HCT116 (cell line): ENCODE measurements at regions not wholly inside any gene's neighbourhood (a gene's known extent, or its start where the extent isn't known, plus 50 kb on each side); places are given as distances from the start of the nearest gene placed in this dataset.

ENCODE experiments used
- ATAC-seq: fragments of 200-7000 bp; cut with Tn5 transposase; 2 replicates; pipeline ENCODE4 v1.9.1; 2020; ENCODE audit warnings: mild to moderate bottlenecking, moderate library complexity
- BruUV-seq: library from RNA; stranded (reverse); fragments of 400-500 nt; replicated peaks from 2 replicates; lab custom pipeline; 2021; lab: Mats Ljungman, UMichigan
- CTCF ChIA-PET: fragments of 300-600 bp; sonication (Branson Sonifier 250); formaldehyde crosslinking; loops from one replicate; lab custom pipeline; 2021; ENCODE audit warnings: antibody characterized with exemption; lab: Charles Lee
- POLR2A ChIA-PET: fragments of 300-600, 350-600 bp; sonication (Branson Sonifier 250); formaldehyde crosslinking; loops from one replicate; lab custom pipeline; 2021; ENCODE audit warnings: antibody characterized with exemption; lab: Charles Lee
- RAD21 ChIA-PET, 2 experiments: fragments of 300-600 bp; sonication (Branson Sonifier 250); formaldehyde crosslinking; loops; one replicate each; lab custom pipeline; 2023; ENCODE audit warnings: low total read pairs in 2 of 2; ENCODE audit not compliant: uncharacterized antibody in 2 of 2, unreplicated experiment in 2 of 2, low non-redundant PET in 1 of 2; lab: Charles Lee
- DNase-seq: peaks from one replicate; pipeline ENCODE4 v3.0.0-alpha.2; 2010; ENCODE audit warnings: low read depth, low spot score
- H2AFZ ChIP-seq: fragments of 200-600 bp; shearing (Covaris generic), sonication (generic); 2 replicates; pipeline ENCODE4 v1.6.1; 2017; ENCODE audit warnings: low read depth, mixed run types, mixed read lengths, antibody characterized with exemption, low read length; ENCODE audit not compliant: poor library complexity, severe bottlenecking
- H3K27ac ChIP-seq: 2 replicates; pipeline ENCODE4 v1.5.1; 2012; ENCODE audit warnings: low read depth, low read length
- H3K27me3 ChIP-seq: fragments of 200-600 bp; sonication (generic); 2 replicates; pipeline ENCODE4 v1.6.1; 2016; ENCODE audit warnings: mixed run types, low read length, mixed read lengths; ENCODE audit not compliant: insufficient read depth
- H3K36me3 ChIP-seq, 2 experiments: fragments of 200-500 bp in 1 of 2; fragments of 200-600 bp in 1 of 2; sonication (Bioruptor generic) in 1 of 2; sonication (generic) in 1 of 2; 2 replicates each; pipeline versions ENCODE4 v1.5.1 to v1.6.1; 2014 to 2016; ENCODE audit warnings: low read length in 2 of 2, inconsistent platforms in 1 of 2, mixed read lengths in 1 of 2, mixed run types in 1 of 2; ENCODE audit not compliant: insufficient read depth in 2 of 2, control insufficient read depth in 1 of 2
- H3K4me1 ChIP-seq, 2 experiments: fragments of 200-600 bp in 1 of 2; sonication (generic) in 1 of 2; 2 replicates each; pipeline versions ENCODE4 v1.5.1 to v1.6.1; 2012 to 2017; ENCODE audit warnings: low read length in 2 of 2, inconsistent platforms in 1 of 2, mild to moderate bottlenecking in 1 of 2, mixed read lengths in 1 of 2, mixed run types in 1 of 2, moderate library complexity in 1 of 2; ENCODE audit not compliant: insufficient read depth in 2 of 2, control insufficient read depth in 1 of 2
- H3K4me2 ChIP-seq: fragments of 200-600 bp; sonication (generic); 2 replicates; pipeline ENCODE4 v1.6.1; 2017; ENCODE audit warnings: mixed run types, low read length, mixed read lengths
- H3K4me3 ChIP-seq, 2 experiments: fragments of 200-600 bp in 1 of 2; sonication (generic) in 1 of 2; replicated peaks in 1 of 2; 2 replicates each; pipeline ENCODE4 v1.5.1; 2011 to 2016; ENCODE audit warnings: low read length in 2 of 2, control low read depth in 1 of 2, low read depth in 1 of 2, mild to moderate bottlenecking in 1 of 2, mixed read lengths in 1 of 2, mixed run types in 1 of 2
- H3K79me2 ChIP-seq: fragments of 200-600 bp; sonication (generic); 2 replicates; pipeline ENCODE4 v1.6.1; 2017; ENCODE audit warnings: mild to moderate bottlenecking, mixed run types, low read length, moderate library complexity, mixed read lengths; ENCODE audit not compliant: insufficient read depth
- H3K9ac ChIP-seq: fragments of 200-600 bp; sonication (generic); 2 replicates; pipeline ENCODE4 v1.6.1; 2016; ENCODE audit warnings: low read length, mixed read lengths
- H3K9me2 ChIP-seq: fragments of 200-600 bp; sonication (generic), shearing (Covaris generic); 2 replicates; pipeline ENCODE4 v1.6.1; 2017; ENCODE audit warnings: mixed run types, mild to moderate bottlenecking, moderate library complexity; ENCODE audit not compliant: insufficient read depth
- H3K9me3 ChIP-seq, 2 experiments: fragments of 200-500 bp in 1 of 2; fragments of 200-600 bp in 1 of 2; sonication (Bioruptor generic) in 1 of 2; sonication (generic) in 1 of 2; 2 replicates each; pipeline ENCODE4 v1.6.1; 2014 to 2017; ENCODE audit warnings: low read length in 2 of 2, mixed read lengths in 2 of 2, inconsistent platforms in 1 of 2, low read depth in 1 of 2, mild to moderate bottlenecking in 1 of 2, mixed run types in 1 of 2, moderate library complexity in 1 of 2; ENCODE audit not compliant: control insufficient read depth in 1 of 2, insufficient read depth in 1 of 2
- H4K20me1 ChIP-seq: fragments of 200-600 bp; sonication (generic), shearing (Covaris generic); 2 replicates; pipeline ENCODE4 v1.6.1; 2017; ENCODE audit warnings: mixed run types, mild to moderate bottlenecking, moderate library complexity; ENCODE audit not compliant: insufficient read depth
- CTCF ChIP-seq, 3 experiments: fragments of 200-600 bp in 1 of 3; sonication (generic) in 1 of 3; IDR thresholded peaks in 2 of 3; conservative IDR thresholded peaks in 1 of 3; 2 replicates each; pipeline ENCODE4 v1.5.1; 2012 to 2017; ENCODE audit warnings: low read depth in 2 of 3, low read length in 2 of 3, antibody characterized with exemption in 1 of 3, borderline replicate concordance in 1 of 3, control low read depth in 1 of 3, mild to moderate bottlenecking in 1 of 3, mixed read lengths in 1 of 3, mixed run types in 1 of 3, moderate library complexity in 1 of 3; ENCODE audit not compliant: insufficient read depth in 1 of 3
- EZH2 ChIP-seq: fragments of 200-600 bp; sonication (generic); IDR thresholded peaks from 2 replicates; pipeline ENCODE4 v1.6.1; 2017; ENCODE audit warnings: antibody characterized with exemption, mixed run types
- EZH2phosphoT487 ChIP-seq: fragments of 200-600 bp; IDR thresholded peaks from 2 replicates; pipeline ENCODE4 v1.6.1; 2018; ENCODE audit warnings: antibody characterized with exemption, borderline replicate concordance
- JUND ChIP-seq: IDR thresholded peaks from 2 replicates; pipeline ENCODE4 v1.6.1; 2012
- POLR2A ChIP-seq: IDR thresholded peaks from 2 replicates; pipeline ENCODE4 v1.7.0; 2011; ENCODE audit warnings: borderline replicate concordance; ENCODE audit not compliant: insufficient read depth, insufficient read length; ENCODE audit errors: extremely low read depth
- SIN3A ChIP-seq: IDR thresholded peaks from 2 replicates; pipeline ENCODE4 v1.6.1; 2012; ENCODE audit warnings: low read depth
- SP1 ChIP-seq: IDR thresholded peaks from 2 replicates; pipeline ENCODE4 v1.6.1; 2012; ENCODE audit warnings: low read depth
- SRF ChIP-seq: IDR thresholded peaks from 2 replicates; pipeline ENCODE4 v1.6.1; 2012; ENCODE audit warnings: low read depth
- YY1 ChIP-seq: IDR thresholded peaks from 2 replicates; pipeline ENCODE4 v1.6.1; 2011; ENCODE audit warnings: low read length, low read depth, moderate library complexity, mild to moderate bottlenecking; ENCODE audit not compliant: insufficient replicate concordance; ENCODE audit errors: extremely low read depth
- ZBTB33 ChIP-seq: IDR thresholded peaks from 2 replicates; pipeline ENCODE4 v1.6.1; 2011; ENCODE audit warnings: mild to moderate bottlenecking, low read length, moderate library complexity; ENCODE audit not compliant: insufficient replicate concordance; ENCODE audit errors: extremely low read depth
- intact Hi-C: fragments of 100-400 bp; cut with micrococcal nuclease; formaldehyde crosslinking; loops from 2 replicates; pipeline ENCODE4 v1.10.0; 2022
- TF ChIP-seq, protein P1 (sequence below): IDR thresholded peaks from 2 replicates; pipeline ENCODE4 v1.6.1; 2012; ENCODE audit warnings: low read depth

DNA sequence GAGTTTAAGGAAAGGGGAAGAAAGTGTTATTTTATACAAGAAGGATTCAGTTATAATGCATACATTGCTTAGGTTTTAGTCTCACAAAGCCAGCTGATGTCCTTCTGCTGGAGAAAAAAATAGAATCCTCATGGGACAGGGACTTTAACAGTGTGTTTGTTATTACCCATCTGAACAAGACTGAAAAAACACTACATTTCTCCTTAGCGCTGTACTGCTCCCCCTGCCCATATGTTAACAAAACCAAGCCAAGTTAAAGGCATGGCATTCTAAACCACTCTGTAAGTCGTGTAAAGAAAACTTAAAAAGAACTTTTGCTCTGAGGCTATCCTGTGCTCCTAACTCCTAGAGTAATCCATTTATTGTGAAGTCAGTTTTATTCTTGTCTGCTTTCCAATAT is 102.6 kb upstream of the NYAP2 start:
- no peaks in the 10 kb centered on the region for H3K36me3 ChIP-seq
- no peaks in the 10 kb centered on the region for H3K27me3 ChIP-seq
- no peak for ATAC-seq
- no peak overlapping the region for H2AFZ ChIP-seq
- H4K20me1 ChIP-seq: no peaks in the 10 kb centered on the region
- no peaks in the 10 kb centered on the region for H3K9me2 ChIP-seq
- no peak overlapping the region for H3K4me3 ChIP-seq
- ChIA-PET POLR2A (no interaction called here), CTCF (no interaction called here)
- no TSS peak for BruUV-seq
- intact Hi-C loops: no loop called here
- TF ChIP-seq SRF (no peak), JUND (no peak), CTCF (IDR thresholded peaks at IDR 0.05 in 2 of 3, conservative IDR thresholded peaks at IDR 0.05 in 1 of 3; ENCODE audit: borderline replicate concordance in 1 of 3, insufficient read depth in 1 of 3, low read depth in 2 of 3, low read length in 2 of 3) (no peak)
- TF ChIP-seq, all 23 proteins: peak for 0
- H3K4me1 ChIP-seq: no peaks in the 10 kb centered on the region
- no peak overlapping the region for H3K4me2 ChIP-seq
- H3K9ac ChIP-seq: no peak overlapping the region
- no peaks in the 10 kb centered on the region for H3K79me2 ChIP-seq
- RAD21 ChIA-PET: no interaction called here
- no peaks in the 10 kb centered on the region for H3K9me3 ChIP-seq
- no peak overlapping the region for H3K27ac ChIP-seq
- DNase-seq: no peak

DNA sequence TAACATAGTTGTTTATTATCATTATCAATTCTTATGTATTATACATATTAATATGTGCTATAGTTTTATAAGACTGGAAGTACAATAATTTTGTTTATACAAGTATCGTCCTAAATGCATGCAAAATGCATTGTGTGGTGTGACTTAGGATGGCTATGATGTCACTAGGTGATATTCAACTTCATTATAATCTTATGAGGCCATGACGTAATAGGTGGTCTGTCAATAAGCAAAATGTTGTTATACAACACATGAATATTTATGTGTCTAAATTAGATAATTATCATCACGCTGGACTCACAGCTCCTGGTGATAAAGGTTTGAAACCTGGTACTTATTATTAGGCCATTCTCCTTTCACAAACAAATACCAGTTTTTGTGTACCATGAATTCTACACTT is 104.4 kb upstream of the NYAP2 start:
- ATAC-seq: no peak
- no peaks in the 10 kb centered on the region for H3K79me2 ChIP-seq
- TF ChIP-seq, protein P1, sequence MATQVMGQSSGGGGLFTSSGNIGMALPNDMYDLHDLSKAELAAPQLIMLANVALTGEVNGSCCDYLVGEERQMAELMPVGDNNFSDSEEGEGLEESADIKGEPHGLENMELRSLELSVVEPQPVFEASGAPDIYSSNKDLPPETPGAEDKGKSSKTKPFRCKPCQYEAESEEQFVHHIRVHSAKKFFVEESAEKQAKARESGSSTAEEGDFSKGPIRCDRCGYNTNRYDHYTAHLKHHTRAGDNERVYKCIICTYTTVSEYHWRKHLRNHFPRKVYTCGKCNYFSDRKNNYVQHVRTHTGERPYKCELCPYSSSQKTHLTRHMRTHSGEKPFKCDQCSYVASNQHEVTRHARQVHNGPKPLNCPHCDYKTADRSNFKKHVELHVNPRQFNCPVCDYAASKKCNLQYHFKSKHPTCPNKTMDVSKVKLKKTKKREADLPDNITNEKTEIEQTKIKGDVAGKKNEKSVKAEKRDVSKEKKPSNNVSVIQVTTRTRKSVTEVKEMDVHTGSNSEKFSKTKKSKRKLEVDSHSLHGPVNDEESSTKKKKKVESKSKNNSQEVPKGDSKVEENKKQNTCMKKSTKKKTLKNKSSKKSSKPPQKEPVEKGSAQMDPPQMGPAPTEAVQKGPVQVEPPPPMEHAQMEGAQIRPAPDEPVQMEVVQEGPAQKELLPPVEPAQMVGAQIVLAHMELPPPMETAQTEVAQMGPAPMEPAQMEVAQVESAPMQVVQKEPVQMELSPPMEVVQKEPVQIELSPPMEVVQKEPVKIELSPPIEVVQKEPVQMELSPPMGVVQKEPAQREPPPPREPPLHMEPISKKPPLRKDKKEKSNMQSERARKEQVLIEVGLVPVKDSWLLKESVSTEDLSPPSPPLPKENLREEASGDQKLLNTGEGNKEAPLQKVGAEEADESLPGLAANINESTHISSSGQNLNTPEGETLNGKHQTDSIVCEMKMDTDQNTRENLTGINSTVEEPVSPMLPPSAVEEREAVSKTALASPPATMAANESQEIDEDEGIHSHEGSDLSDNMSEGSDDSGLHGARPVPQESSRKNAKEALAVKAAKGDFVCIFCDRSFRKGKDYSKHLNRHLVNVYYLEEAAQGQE: no peak
- no peak for TF ChIP-seq POLR2A
- TF ChIP-seq YY1: no peak
- TF ChIP-seq SP1: no peak
- no peak for TF ChIP-seq ZBTB33
- TF ChIP-seq EZH2: no peak
- TF ChIP-seq EZH2phosphoT487: no peak
- no peak for TF ChIP-seq SIN3A
- TF ChIP-seq, all 23 proteins: peak for 0
- intact Hi-C loops: no loop called here
- RAD21 ChIA-PET: no interaction called here
- no TSS peak for BruUV-seq
- no peak for DNase-seq
- H3K4me2 ChIP-seq: no peak overlapping the region
- no peaks in the 10 kb centered on the region for H3K36me3 ChIP-seq
- no peak overlapping the region for H3K4me3 ChIP-seq
- no peak overlapping the region for H3K27ac ChIP-seq
- H2AFZ ChIP-seq: no peak overlapping the region
- no peaks in the 10 kb centered on the region for H3K9me2 ChIP-seq
- no peaks in the 10 kb centered on the region for H3K27me3 ChIP-seq
- H3K9me3 ChIP-seq: no peaks in the 10 kb centered on the region
- POLR2A ChIA-PET: no interaction called here
- H3K4me1 ChIP-seq: no peaks in the 10 kb centered on the region
- H3K9ac ChIP-seq: no peak overlapping the region
- CTCF ChIA-PET: no interaction called here
- no peaks in the 10 kb centered on the region for H4K20me1 ChIP-seq
